Mesothelial cell of epicardium (in vitro differentiated cells): ENCODE measurements at regions not wholly inside any gene's neighbourhood (a gene's known extent, or its start where the extent isn't known, plus 50 kb on each side); places are given as distances from the start of the nearest gene placed in this dataset.
A peak's percentile ranks its signal among the peaks of the same experiment; 100 is the strongest.

Source experiments
- DNase-seq, 2 experiments: peaks; one replicate each; pipeline ENCODE4 v3.0.0; 2021; ENCODE audit warnings: low spot score in 2 of 2; ENCODE audit not compliant: unreplicated experiment in 2 of 2
- H3K27ac Mint-ChIP-seq: 2 replicates; pipeline ENCODE4 v1.8.0; 2021; ENCODE audit warnings: mixed read lengths
- H3K27me3 Mint-ChIP-seq: 2 replicates; pipeline ENCODE4 v1.8.0; 2021; ENCODE audit warnings: low read depth, mixed read lengths
- H3K36me3 Mint-ChIP-seq: 2 replicates; pipeline ENCODE4 v1.8.0; 2021; ENCODE audit warnings: mixed read lengths
- H3K4me1 Mint-ChIP-seq: 2 replicates; pipeline ENCODE4 v1.8.0; 2021; ENCODE audit warnings: mixed read lengths
- H3K4me3 Mint-ChIP-seq: 2 replicates; pipeline ENCODE4 v1.8.0; 2021; ENCODE audit warnings: mild to moderate bottlenecking, moderate library complexity, mixed read lengths
- H3K9me3 Mint-ChIP-seq: 2 replicates; pipeline ENCODE4 v1.8.0; 2021; ENCODE audit warnings: mixed read lengths
- CTCF ChIP-seq: fragments of 200-600 bp; sonication (generic); IDR thresholded peaks from one replicate; pipeline ENCODE4 v1.5.0; 2021; ENCODE audit warnings: antibody characterized with exemption; ENCODE audit not compliant: unreplicated experiment

GRCh38 chr2:37836270-37836669 lies 88.8 kb upstream of the RMDN2 start:
- H3K36me3 Mint-ChIP-seq = no peaks in the 10 kb centered on the region
- H3K4me1 Mint-ChIP-seq = peaks cover 39% of the 10 kb centered on the region
- no peaks in the 10 kb centered on the region for H3K9me3 Mint-ChIP-seq
- H3K27me3 Mint-ChIP-seq = no peaks in the 10 kb centered on the region
- H3K27ac Mint-ChIP-seq = no peak overlapping the region
- no peak for DNase-seq
- TF ChIP-seq CTCF = no peak
- no peak overlapping the region for H3K4me3 Mint-ChIP-seq

GRCh38 chr2:37836711-37837110 lies 88.4 kb upstream of the RMDN2 start:
- Mint-ChIP-seq H3K27me3 (no peaks in the 10 kb centered on the region), H3K27ac (no peak overlapping the region), H3K4me3 (no peak overlapping the region), H3K4me1 (peaks cover 37% of the 10 kb centered on the region), H3K9me3 (no peaks in the 10 kb centered on the region), H3K36me3 (no peaks in the 10 kb centered on the region)
- DNase-seq = no peak
- TF ChIP-seq CTCF = no peak

- Mint-ChIP-seq H3K27ac (peak overlapping the region; percentile 93), H3K9me3 (no peaks in the 10 kb centered on the region), H3K36me3 (no peaks in the 10 kb centered on the region), H3K27me3 (no peaks in the 10 kb centered on the region), H3K4me1 (peaks cover 30% of the 10 kb centered on the region), H3K4me3 (no peak overlapping the region)
- TF ChIP-seq CTCF = no peak
- DNase-seq = peak in 1 of 2 experiments; percentile 63
These were observed 87.3 kb upstream of the RMDN2 start for GRCh38 chr2:37837628-37838328.

GRCh38 chr2:37838541-37839167 lies 86.4 kb upstream of the RMDN2 start:
- TF ChIP-seq CTCF = no peak
- no peak for DNase-seq
- Mint-ChIP-seq H3K27me3 (no peaks in the 10 kb centered on the region), H3K4me1 (peaks cover 31% of the 10 kb centered on the region), H3K9me3 (no peaks in the 10 kb centered on the region), H3K4me3 (no peak overlapping the region), H3K36me3 (no peaks in the 10 kb centered on the region), H3K27ac (peak overlapping the region; percentile 93)

- no peak overlapping the region for H3K4me3 Mint-ChIP-seq
- H3K27me3 Mint-ChIP-seq = no peaks in the 10 kb centered on the region
- peaks cover 3% of the 10 kb centered on the region for H3K36me3 Mint-ChIP-seq
- DNase-seq = no peak
- H3K27ac Mint-ChIP-seq = no peak overlapping the region
- peaks cover 4% of the 10 kb centered on the region for H3K9me3 Mint-ChIP-seq
- no peak for TF ChIP-seq CTCF
- H3K4me1 Mint-ChIP-seq = peaks cover 31% of the 10 kb centered on the region
These were observed 85.1 kb upstream of the RMDN2 start for GRCh38 chr2:37839991-37840390.
